ENCODE measurements at regions not wholly inside any gene's neighbourhood (a gene's known extent, or its start where the extent isn't known, plus 50 kb on each side); places are given as distances from the start of the nearest gene placed in this dataset.

Small RNA genes in the stretch of these regions (small RNA-seq; reads per million reads assigned to genes)
- 0.51 reads per million for gene MRPS36P2 (ENCODE audit: insufficient read depth)

Measured in H1 (cell line).